B cell (primary cell): ENCODE measurements at regions not wholly inside any gene's neighbourhood (a gene's known extent, or its start where the extent isn't known, plus 50 kb on each side); places are given as distances from the start of the nearest gene placed in this dataset.

Experiments used
- CTCF ChIP-seq: fragments of 200-600 bp; IDR thresholded peaks from one replicate; pipeline ENCODE4 v1.8.0; 2022; ENCODE audit warnings: antibody characterized with exemption, mild to moderate bottlenecking
- EZH2 ChIP-seq: IDR thresholded peaks from 2 replicates; pipeline ENCODE4 v1.6.1; 2012; ENCODE audit warnings: borderline replicate concordance, low read depth, mild to moderate bottlenecking, moderate library complexity, low read length; ENCODE audit not compliant: insufficient read depth, poor library complexity, severe bottlenecking

- TF ChIP-seq CTCF (no peak), EZH2 (no peak)
Observed at GRCh38 chr14:98594156-98594555, 677.8 kb downstream of the BCL11B start.
